Retinal pigment epithelial cell (primary cell): ENCODE measurements at regions not wholly inside any gene's neighbourhood (a gene's known extent, or its start where the extent isn't known, plus 50 kb on each side); places are given as distances from the start of the nearest gene placed in this dataset.

Source experiments
- DNase-seq: peaks from one replicate; pipeline ENCODE4 v3.0.0-alpha.2; 2010; ENCODE audit warnings: low read depth
- H3K4me3 ChIP-seq: 2 replicates; pipeline ENCODE4 v1.5.1; 2011; ENCODE audit warnings: mild to moderate bottlenecking, low read length, control low read depth, moderate library complexity
- TF ChIP-seq, protein P1 (sequence below): conservative IDR thresholded peaks from 2 replicates; pipeline ENCODE4 v1.5.1; 2011; ENCODE audit warnings: low read depth, low read length, control low read depth, inconsistent platforms

DNA sequence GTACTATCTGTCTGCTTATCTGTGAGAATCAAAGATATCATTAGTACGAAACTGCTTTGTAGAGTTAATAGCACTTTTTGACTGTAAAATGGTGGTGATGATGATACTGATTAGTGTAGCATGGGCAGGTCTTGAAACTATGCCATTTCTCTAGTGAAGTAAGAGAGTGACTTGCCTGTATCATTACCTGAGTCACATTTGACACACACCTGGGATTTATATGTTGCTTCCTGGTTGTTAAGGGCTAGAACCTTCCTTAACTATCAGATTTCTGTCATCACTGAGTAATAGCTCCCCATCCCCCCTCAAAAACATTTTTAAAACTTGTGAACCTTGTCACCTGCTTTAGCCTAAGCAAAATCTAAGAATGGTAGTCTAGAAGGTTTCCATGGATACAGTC lies 135.6 kb upstream of the RORB start:
- no peak overlapping the region for H3K4me3 ChIP-seq
- DNase-seq = no peak
- TF ChIP-seq, protein P1, sequence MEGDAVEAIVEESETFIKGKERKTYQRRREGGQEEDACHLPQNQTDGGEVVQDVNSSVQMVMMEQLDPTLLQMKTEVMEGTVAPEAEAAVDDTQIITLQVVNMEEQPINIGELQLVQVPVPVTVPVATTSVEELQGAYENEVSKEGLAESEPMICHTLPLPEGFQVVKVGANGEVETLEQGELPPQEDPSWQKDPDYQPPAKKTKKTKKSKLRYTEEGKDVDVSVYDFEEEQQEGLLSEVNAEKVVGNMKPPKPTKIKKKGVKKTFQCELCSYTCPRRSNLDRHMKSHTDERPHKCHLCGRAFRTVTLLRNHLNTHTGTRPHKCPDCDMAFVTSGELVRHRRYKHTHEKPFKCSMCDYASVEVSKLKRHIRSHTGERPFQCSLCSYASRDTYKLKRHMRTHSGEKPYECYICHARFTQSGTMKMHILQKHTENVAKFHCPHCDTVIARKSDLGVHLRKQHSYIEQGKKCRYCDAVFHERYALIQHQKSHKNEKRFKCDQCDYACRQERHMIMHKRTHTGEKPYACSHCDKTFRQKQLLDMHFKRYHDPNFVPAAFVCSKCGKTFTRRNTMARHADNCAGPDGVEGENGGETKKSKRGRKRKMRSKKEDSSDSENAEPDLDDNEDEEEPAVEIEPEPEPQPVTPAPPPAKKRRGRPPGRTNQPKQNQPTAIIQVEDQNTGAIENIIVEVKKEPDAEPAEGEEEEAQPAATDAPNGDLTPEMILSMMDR = no peak

DNA sequence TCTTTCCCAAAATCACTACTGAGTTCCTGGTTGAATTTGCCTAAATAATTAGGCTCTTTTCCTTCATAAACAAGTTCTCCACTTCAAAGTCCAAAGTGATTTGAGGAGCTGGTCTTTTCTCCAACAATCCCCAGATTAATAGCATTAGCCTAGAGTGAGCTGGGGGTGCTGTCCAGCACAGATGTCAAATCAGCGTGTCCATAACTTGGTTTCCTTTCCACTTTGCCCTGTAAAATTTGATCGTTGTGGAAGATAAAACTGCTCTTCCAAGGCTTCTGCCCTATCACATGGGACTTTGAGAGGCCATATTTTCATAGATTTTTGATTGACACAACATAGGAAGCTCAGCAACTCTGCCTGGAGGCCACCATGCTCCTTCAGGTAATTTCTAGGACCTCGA lies 134.7 kb upstream of the RORB start:
- TF ChIP-seq, protein P1 = no peak
- H3K4me3 ChIP-seq = no peak overlapping the region
- no peak for DNase-seq

DNA sequence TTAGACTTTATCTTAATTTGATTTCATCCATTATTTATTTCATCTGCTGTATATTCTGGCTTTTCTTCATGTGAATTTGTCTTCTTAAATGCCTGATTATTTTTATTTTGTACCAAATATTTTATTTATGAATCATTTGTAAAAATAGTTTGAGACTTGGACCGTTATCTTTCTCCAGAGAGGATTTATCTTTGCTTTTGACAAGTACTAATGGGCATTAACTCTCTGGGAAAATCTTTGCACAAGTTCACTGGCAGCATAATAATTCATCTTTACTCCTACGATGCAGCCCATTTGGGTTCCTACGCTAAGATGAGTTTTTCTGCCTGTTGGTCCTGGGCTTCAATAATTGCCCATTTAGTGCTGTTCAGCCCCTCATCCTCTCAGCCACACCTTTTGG lies 131.0 kb upstream of the RORB start:
- TF ChIP-seq, protein P1 = no peak

GRCh38 chr9:74369844-74370243 lies 127.3 kb upstream of the RORB start:
- DNase-seq = no peak
- H3K4me3 ChIP-seq = no peak overlapping the region
- TF ChIP-seq, protein P1 = no peak

More for the DNA sequence above, 131.0 kb upstream of the RORB start:
- no peak overlapping the region for H3K4me3 ChIP-seq
- DNase-seq = no peak

- DNase-seq = no peak
- TF ChIP-seq, protein P1 = no peak
Measured at GRCh38 chr9:74373348-74373747, 123.8 kb upstream of the RORB start.

DNA sequence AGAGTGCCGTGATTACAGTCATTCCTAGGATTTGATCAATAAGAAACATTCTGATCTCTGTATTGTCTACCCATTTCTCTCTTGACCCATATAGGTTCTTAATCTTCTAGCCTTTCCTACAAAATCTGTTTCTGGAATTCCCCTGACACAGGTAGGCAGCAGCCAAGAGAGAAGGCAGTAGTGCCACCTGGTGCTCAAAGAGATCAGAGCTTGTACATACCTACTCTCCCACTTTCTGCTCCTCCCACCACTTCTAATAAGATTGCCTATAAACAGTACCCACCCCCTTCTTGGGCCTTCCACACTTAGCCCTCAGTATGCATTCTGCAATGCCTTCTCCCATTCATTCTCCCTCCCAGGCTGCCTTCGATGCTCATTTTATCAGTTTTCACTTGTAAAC lies 117.4 kb upstream of the RORB start:
- TF ChIP-seq, protein P1 = peak; percentile 75
- DNase-seq = peak; percentile 35
- H3K4me3 ChIP-seq = no peak overlapping the region

More at GRCh38 chr9:74373348-74373747, 123.8 kb upstream of the RORB start:
- no peak overlapping the region for H3K4me3 ChIP-seq

GRCh38 chr9:74391816-74392215 lies 105.3 kb upstream of the RORB start:
- no peak overlapping the region for H3K4me3 ChIP-seq
- DNase-seq = no peak
- TF ChIP-seq, protein P1 = no peak
